Vagina (tissue), 2 donors: ENCODE measurements at regions not wholly inside any gene's neighbourhood (a gene's known extent, or its start where the extent isn't known, plus 50 kb on each side); places are given as distances from the start of the nearest gene placed in this dataset.

ENCODE experiments used
- CTCF ChIP-seq, 3 experiments: fragments of 450-650 bp in 2 of 3; fragments of 200-600 bp in 1 of 3; sonication (generic) in 1 of 3; IDR thresholded peaks; one replicate each; pipeline ENCODE4 v1.5.1; 2017 to 2019; ENCODE audit warnings: antibody characterized with exemption in 3 of 3, mild to moderate bottlenecking in 2 of 3, moderate library complexity in 2 of 3
- POLR2A ChIP-seq, 2 donors: fragments of 450-650 bp; IDR thresholded peaks; one replicate each; pipeline ENCODE4 v1.6.1; 2017; ENCODE audit warnings: antibody characterized with exemption in 2 of 2, mild to moderate bottlenecking in 2 of 2, moderate library complexity in 2 of 2

- TF ChIP-seq POLR2A (IDR thresholded peaks at IDR 0.05) (no peak), CTCF (IDR thresholded peaks at IDR 0.05) (no peak)
These were observed 365.8 kb downstream of the FGFR2 start for GRCh38 chr10:121232494-121232893.
